G401.6 (cell line): ENCODE measurements at regions not wholly inside any gene's neighbourhood (a gene's known extent, or its start where the extent isn't known, plus 50 kb on each side); places are given as distances from the start of the nearest gene placed in this dataset.

Experiments
- FAIRE-seq: peaks from 2 replicates; lab custom pipeline; 2012; peaks lifted over from hg19 to GRCh38; lab: Jason Lieb, UNC

DNA sequence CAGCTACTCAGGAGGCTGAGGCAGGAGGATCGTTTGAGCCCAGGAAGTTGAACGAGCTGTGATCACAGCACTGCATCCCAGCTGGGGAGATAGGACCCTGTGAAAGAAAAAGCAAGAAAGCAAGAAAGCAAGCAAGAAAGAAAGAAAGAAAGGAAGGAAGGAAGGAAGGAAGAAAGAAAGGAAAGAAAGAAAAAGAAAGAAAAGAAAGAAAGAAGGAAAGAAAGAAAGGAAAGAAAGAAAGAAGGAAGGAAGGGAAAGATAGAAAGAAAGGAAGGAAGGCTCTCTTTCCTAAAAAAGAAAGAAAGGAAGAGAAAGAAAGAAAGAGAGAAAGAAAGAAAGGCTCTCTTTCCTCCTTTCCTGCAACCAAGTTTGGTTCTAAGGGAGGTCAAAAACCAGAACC, 380.3 kb downstream of the PCNX1 start:
- FAIRE-seq = no peak

DNA sequence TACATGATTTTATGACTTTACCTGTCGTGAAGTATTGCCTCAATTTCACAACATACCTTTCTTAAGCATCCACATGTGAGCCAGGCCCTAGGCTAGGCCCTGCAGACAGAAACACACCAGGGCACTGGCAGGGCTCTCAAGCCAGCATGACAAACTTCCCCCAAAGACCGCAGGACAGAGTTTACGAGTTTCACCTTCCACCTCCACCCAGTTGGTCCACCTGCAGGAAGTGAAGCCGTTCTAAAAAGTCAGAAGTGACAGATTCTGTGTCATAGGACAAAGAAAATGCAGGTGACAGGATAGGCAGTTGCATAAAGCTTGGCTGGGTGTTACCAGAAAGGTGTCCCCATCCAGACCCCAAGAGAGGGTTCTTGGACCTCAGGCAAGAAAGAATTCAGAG, 382.3 kb downstream of the PCNX1 start:
- FAIRE-seq = no peak

DNA sequence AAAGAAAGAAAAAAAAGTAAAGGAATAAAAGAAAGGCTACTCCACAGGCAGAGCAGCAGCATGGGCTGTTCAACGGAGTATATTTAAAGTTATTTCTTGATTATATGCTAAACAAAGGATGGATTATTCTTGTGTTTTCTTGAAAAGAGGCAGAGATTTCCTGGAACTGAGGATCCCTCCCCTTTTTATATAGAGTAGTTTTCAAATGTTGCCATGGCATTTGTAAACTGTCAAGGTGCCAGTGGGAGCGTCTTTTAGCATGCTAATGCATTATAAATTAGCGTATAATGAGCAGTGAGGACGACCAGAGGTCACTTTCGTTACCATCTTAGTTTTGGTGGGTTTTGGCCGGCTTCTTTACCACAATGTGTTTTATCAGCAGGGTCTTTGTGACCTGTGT, 383.0 kb downstream of the PCNX1 start:
- no peak for FAIRE-seq

DNA sequence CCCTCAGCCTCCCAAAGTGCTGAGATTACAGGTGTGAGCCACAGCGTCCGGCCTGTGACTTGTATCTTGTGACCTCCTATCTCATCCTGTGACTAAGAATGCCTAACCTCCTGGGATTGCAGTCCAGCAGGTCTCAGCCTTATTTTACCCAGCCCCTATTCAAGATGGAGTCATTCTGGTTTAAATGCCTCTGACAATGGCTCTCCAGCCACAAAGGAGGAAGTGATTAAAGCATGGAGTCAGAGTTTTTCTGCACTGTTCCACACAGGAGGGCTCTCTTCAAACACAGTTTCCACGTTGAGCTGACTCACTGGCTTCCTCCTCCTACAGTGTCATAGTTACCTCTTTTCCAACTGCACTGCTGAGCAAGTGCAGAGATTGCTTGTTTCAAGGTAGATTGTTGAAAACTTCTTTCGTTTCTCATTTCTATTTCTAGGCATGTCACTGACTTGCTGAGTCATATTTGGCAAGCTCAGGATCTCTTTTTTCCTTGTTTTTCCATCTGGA, 383.8 kb downstream of the PCNX1 start:
- no peak for FAIRE-seq

DNA sequence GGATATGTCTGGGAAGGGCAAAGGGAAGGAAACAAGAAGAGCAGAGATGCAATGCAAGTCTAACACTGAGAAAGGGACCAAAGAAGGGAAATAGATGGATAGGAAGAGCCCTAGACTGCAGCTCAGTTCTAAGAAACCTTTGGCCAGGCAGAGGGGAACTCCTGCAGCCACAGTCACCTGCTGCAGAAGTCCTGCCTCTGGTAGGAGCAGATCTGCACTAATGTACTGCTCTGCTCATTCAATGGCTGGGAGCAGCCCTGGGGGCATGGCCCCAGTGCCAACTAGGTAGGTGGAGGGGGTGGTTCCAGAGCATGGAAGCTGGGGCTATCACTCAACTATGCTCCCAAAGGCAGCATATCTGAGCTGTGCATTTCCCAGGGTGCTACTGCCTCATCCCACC, 388.9 kb downstream of the PCNX1 start:
- no peak for FAIRE-seq

DNA sequence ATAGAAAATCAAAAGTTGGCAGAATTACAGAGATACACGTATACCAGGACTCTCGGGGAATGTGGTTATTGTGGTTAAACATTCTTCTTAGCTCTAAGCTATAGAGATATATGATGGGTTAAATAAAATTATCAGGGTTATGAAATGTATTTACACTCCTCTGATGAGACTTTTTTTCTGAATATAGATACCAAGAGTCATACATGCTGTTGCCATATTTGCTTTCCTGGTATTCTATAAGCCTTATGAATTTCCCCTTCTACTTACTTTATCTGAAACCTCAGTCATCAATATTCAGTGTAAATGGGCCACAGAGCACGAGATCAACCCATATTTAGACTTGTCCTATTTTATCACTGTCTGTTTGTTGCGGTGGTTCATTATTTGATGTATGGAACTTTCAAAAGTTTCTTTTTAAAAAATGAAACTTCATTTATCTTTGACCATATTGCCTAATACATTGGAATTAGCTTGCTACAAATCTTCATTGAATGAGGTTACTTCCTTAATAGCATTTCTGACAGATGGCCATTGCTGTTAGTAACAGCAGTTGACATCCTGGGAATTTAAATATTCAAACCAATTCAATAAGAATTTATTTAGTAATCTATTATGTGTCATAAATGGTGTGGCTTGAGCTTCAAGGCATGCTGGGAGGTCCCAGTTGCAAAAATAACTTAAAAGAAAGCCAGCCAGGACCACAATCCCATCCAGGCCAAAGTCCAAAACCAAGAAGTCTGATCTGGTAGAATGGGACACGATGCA, 393.5 kb downstream of the PCNX1 start:
- FAIRE-seq = no peak

DNA sequence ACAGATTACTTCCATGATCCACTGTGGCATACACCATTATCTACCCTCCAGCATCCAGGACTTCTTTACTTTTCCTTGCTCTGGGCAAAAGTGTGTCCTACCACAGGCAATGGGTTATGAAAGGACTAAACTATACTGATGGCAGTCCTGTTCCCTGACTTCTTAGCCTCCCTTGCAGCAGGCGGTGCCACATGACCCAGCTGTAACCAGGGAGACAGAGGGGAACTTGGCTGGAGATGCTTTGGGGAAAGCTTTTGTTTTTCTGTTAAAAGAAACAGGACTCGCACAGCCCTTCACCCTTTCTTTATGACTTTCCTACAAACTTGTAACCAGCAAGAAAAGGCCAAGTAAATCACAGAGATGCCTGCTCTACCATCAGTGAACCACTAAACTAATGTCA, 394.4 kb downstream of the PCNX1 start:
- no peak for FAIRE-seq

DNA sequence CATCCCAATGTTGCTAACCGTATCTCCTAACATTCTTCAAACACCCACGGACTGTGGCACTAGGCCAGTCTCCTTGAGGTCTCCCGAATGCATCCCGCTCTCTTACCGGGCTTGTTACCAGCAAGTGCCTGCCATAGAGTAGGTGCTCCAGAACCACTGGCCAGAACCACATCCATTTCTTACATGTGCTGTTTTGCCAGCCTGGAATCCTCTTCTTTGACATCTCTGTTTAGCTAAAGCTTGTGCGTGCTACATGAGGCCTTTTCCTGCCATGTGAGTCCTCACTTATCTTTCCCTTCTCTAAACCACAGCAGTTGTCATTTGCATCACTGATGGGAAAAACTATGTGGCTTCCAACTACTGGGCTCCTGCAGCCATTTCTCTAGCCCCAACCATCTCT, 397.4 kb downstream of the PCNX1 start:
- no peak for FAIRE-seq

DNA sequence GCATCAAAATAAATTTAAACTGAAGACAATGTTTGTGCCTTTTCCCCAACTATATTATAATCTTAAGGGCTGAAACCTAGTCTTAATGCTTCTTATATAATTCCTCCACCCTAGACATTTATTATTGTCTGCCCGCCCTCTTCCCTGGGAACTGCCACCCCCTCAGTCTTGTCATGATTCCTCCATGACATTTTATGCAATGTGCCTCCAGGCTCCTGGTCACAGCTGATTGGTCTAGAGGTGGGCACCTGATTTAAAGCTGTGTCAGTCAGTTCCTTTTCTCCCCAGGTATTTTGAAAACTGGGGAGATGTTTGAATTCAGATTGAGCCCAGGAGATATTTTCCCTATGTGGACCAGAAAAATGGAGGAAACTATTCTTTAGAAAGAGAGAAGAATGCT, 401.4 kb downstream of the PCNX1 start:
- FAIRE-seq = no peak

DNA sequence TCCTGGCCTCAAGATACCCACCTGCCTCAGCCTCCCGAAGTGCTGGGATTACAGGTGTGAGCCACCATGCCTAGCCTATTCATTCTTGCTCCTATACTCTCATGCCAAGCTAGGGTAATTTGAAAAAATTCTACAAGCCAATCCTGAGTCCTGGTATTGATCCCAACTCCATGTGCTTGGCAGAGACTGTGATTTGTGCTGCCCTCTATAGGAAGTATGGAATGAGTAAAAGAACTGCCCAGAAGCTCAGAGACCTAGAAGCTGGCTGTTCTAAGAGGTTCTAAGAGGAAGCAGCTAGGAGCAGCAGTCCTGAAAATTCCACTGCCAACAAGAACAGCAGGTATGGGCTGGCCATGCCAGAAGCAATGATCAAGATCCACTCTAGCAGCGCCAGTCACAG, 402.5 kb downstream of the PCNX1 start:
- no peak for FAIRE-seq

DNA sequence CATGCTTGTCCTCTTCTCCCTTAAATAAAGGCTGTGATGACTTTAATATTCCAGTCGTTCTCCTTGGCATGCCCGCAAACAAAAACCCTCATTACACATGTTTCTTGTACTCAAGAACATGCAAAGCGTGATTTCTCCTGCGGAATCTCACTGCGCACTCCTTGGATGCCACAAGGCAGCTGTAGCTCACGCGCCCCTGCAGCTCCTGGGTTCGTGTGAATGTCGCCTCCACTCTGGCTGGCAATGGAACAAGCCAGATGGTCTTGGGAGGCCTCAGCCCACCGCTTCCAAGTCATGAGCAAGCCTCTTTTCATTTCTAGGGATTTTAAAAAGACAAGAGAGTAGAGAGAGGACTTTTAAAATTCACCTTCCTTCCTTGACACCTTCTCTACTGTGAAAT, 403.8 kb downstream of the PCNX1 start:
- FAIRE-seq = no peak

DNA sequence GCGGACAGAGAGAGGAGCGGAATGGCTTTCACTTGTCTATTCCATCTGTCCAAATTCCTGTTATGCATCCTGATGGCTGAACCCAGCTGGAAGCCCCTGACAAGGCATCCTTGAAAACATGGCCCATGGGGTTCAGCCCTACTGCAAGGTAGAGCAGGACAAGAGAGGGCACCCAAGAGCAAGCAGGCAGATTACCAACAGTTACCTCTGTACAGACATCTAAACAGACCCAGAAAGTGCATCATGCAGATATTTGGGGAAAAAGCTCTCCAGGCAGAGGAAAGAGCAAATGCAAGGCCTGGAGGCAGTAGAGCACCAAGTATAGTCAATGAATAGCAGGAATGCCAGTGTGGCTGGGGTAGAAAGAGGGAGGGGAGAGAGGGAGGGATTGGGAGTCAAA, 407.5 kb downstream of the PCNX1 start:
- no peak for FAIRE-seq

DNA sequence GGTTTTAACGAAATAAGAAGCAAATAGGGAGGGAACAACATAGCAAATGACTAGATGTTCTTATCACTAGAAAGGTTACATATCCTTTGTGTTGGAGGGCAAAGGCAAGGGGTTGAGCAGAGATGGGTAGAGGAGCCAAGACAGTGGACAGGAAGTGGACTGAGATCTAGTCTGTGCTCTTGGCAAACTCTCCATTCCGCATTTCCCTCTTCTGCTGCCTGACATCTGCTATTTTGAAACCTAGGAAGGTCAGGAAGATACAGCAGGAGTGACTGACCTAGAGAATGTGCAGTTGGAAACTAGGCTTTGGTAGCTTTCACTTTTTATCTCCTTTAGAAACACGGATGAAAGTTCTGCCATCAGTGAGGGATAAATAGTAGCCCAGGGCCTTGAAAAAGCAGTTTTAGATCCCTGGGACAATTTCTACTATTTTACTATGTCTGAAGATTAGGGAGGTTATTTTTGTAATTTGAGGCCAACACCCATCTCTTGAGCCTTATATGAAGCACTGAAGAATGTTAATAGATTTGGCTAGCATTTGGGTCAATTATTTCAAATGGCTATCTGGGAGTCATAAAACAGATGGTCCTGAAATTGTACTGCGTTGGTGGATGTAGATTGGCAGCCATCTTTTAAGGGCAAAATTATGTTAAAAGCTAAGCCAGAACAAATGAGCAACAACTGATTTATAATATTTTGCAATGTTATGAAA, 410.3 kb downstream of the PCNX1 start:
- FAIRE-seq = no peak

DNA sequence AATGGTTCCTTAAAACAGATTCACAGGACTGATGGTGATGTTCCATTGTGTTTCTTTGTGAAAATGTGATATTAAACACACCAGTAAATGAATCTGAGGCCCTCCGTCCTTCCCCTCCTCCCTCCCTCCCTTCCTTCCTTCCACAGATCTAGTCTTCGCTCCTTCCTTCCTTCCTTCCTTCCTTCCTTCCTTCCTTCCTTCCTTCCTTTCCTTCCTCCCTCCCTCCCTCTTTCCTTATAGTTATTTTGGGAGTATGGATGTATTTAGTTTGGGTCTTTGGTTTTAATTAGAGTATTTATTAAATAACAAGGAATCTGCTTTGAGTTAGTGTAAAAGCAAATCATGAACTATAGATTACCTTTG, 410.8 kb downstream of the PCNX1 start:
- no peak for FAIRE-seq

DNA sequence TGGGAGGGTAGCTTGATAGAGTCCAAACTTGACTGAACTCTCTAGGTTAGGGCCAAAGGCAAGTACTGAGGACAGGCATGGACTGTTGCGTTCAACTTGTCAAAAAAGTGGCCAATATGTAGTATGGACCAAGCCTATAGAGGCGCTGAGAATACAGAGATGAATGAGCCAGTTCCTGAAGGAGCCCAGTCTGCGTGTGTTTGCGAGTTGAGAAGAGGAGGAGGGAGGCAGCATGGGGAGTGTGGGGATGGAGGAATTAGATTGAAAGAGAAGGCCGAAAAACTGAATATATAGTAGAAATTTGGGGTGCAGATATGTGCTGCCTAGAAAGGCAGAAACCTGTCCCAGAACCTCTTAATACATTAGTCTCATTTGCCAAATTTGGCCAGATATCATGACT, 412.4 kb downstream of the PCNX1 start:
- FAIRE-seq = no peak

DNA sequence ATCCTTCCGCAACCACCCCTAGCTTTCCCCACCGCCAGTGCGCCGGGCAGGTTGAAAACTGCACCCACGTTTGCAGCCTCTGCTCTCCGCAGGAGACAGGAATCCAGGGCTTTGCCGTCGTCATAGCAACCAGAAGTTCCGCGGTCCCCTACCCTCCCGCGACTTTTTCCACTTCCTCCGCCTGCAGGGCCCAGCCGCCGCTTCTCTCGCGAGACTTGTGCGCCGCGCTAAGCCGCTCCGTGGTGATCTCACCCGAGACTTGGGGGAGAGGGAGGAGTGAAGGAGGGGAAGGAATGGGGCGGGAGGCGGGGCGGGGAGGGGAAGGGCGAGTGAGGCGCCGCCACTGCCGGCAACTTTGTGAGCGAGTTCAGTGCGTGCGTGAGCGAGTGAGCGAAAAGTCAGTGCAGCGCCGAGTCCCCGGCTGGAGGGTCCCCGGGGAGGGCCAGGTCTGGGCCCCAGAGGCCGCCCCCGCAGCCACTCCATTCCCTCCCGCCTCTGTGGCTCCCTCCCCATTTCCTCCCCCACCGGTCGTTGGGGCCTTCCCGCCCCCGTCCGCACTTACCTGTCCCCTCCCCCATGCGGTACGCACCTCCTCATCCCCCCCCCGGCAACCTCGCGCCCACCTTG, 413.0 kb downstream of the PCNX1 start, which contains the start of gene SIPA1L1:
TSS of gene SIPA1L1 (plus strand) at position 370 of the 627 bp plus-strand sequence.
- peak; percentile 85 for FAIRE-seq

DNA sequence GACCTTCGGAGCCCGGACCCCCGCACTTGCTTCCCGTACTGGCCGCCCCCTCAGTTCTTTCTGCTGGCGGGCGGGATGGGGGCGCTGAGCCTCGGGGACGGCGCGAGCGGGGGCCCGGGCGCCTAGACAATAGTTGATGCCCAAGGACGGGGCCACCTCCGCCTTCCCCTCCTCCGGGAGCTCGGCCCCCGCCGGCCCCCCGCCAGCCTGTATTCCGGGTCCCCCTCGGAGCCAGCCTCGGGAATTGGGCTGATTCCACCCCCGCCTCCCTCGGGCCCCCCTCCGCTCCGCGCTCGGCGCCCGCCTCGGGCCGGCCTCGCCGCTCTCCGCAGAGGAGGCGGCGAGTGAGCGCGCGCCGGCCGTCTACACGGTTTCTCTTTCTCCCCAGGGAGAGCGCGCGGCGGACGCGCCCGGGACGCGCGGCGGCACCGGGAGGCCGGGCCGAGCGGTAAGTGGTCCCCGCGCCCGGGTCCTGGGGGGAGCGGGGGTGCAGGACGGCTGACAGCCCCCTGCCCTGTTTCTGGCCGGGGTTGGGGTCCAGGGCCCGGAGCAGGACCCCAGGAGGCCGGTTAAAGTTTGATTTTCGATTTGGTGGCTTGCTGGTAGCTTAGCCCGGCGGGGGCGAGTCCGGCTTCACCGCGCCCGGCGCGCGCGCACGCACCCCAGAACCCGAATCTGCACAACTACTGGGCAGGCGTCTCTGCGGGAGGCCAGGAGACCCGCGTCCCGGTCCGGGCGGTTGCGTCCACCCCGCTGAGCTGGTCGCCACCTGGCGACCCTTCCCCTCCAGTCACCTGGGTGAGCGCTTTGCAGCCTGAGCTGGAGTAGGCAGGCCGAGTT, 413.7 kb downstream of the PCNX1 start:
- no peak for FAIRE-seq

DNA sequence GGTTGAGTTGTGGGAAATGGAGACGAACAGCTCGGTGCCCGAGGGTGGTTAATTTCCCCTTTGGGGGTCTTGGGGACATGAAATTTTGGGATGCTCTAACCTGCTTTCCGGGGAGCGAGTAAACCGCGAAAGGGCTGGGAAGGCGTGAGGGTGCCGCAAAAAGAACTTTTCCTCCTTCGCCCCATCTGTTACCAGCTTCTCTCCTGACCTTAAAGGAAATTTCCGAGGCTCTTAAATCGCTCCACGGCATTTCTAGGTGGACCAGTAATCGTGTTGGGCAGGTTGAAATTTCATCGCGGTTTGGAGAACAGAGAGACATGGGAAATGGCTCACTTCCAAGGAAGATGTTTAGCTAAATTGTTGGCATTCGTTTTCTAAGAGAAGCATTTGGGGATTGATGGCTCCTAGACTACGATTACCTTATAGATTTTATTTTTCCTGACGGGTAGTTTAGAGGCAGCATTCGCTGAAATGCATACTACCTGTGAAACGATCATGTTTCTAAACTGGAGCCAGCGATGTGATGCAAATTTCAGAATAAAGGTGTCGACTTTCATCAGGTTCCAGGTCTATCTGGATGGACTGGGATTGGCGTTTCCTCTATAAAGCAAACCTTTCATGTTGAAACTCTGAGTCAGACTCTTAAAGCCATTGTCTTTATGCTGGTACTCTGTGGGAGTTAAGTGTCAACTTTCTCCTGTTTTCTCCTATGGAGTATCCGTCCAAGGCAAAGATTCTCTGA, 414.5 kb downstream of the PCNX1 start:
- no peak for FAIRE-seq

DNA sequence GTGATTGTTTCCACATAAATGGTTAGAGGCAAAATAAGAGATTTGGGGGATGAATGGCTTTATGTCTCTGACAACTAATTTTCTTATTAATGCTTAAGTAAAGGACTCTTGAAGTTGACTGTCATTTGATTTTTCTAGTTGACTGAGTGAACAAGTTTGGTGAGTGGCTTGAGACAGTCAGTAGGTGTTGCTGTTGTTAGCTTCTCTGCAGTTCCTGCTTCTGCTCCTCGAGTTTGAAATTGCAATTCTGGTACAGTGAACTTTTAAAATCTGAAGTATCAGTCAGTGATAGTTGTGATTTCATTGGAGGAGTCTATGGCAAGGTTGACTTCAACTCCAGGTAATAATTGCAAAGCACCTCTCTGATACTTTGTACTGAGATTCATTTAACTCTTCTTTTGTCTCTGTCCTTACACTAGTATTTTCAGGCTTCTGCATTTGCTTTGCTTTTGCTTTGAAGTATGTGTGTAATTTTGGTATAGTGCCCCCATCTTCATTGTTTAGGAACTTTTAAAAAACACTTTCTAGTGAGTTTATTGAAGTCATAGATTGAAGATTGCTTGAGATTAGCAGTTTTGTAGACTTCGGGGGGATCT, 415.5 kb downstream of the PCNX1 start:
- FAIRE-seq = peak; percentile 85

DNA sequence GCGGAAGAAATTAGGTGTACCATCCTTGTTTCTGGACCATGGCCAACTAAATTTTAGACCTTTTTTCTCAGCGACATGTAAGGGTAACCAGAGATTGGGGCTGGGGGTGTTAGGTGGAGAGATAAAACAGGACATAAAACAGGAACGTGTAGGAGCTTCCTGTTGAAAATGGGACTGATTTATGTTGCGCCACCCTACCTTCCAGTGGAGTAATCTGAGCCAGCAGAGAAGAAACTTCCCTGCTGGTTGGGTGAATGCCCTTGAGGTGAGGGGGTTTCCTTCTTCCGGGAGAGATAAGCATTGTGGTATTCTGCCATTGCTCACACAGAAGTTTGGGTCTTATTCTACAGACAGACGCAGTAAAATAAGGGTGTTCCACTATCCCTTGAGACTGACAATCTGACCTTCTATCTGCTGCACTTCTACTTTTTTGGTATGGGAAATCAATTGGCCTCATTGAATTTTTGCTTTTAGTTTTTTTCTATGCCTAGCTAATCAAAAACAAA, 417.6 kb downstream of the PCNX1 start:
- no peak for FAIRE-seq

DNA sequence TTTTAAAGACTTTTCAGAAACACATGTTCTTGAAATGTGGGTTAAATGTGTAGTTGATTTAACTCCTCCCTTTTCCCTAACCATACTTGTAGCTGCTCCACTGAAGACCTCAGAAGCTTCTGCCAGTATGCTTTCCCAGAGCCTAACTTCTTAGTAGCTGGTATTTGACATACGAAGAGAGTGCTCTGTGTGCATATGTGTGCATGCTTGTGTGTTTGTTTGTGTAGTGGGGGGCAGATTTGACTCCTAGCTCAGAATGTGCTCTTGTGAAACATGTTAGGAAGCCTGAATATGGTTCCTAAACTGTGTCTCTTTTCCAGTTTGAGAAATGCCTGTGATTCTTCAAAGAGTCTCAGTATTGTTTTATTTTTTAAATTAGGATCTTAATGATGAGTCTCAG, 420.4 kb downstream of the PCNX1 start:
- FAIRE-seq = no peak
